Erythroblast (primary cell): ENCODE measurements at regions not wholly inside any gene's neighbourhood (a gene's known extent, or its start where the extent isn't known, plus 50 kb on each side); places are given as distances from the start of the nearest gene placed in this dataset.

Source experiments
- GATA1 ChIP-seq: IDR thresholded peaks from 2 replicates; pipeline ENCODE4 v1.6.1; 2011; ENCODE audit warnings: low read depth, mild to moderate bottlenecking, control low read depth, low read length, moderate library complexity
- POLR2A ChIP-seq: IDR thresholded peaks from 2 replicates; pipeline ENCODE4 v1.6.1; 2011; ENCODE audit warnings: mild to moderate bottlenecking, low read length

- TF ChIP-seq POLR2A = no peak
- TF ChIP-seq GATA1 = no peak
These were observed 361.6 kb downstream of the MYCN start for GRCh38 chr2:16301961-16302360.
